AG20443 (cell line): ENCODE measurements at regions not wholly inside any gene's neighbourhood (a gene's known extent, or its start where the extent isn't known, plus 50 kb on each side); places are given as distances from the start of the nearest gene placed in this dataset.

Source experiments
- DNase-seq: peaks from one replicate; pipeline ENCODE4 v3.0.0; 2012; ENCODE audit warnings: low spot score, mixed read lengths

GRCh38 chr7:109930049-109930448 is 1160.9 kb upstream of the LRRN3 start:
- DNase-seq, result no peak

- DNase-seq, result no peak
Measured at GRCh38 chr7:109939207-109939606, 1151.7 kb upstream of the LRRN3 start.

GRCh38 chr7:109945820-109946518 is 1145.0 kb upstream of the LRRN3 start:
- no peak for DNase-seq

GRCh38 chr7:109950256-109950655 is 1140.7 kb upstream of the LRRN3 start:
- no peak for DNase-seq

GRCh38 chr7:109950821-109951564 is 1139.9 kb upstream of the LRRN3 start:
- DNase-seq, result no peak

- no peak for DNase-seq
Measured at GRCh38 chr7:109951565-109951928, 1139.4 kb upstream of the LRRN3 start.

- no peak for DNase-seq
Measured at GRCh38 chr7:109955986-109956385, 1134.9 kb upstream of the LRRN3 start.

- DNase-seq, result no peak
Measured at GRCh38 chr7:109956916-109957315, 1134.0 kb upstream of the LRRN3 start.

GRCh38 chr7:109963741-109964140 is 1127.2 kb upstream of the LRRN3 start:
- DNase-seq, result no peak

GRCh38 chr7:109964780-109965179 is 1126.1 kb upstream of the LRRN3 start:
- no peak for DNase-seq

GRCh38 chr7:109967406-109967805 is 1123.5 kb upstream of the LRRN3 start:
- DNase-seq, result no peak

GRCh38 chr7:109983618-109984017 is 1107.3 kb upstream of the LRRN3 start:
- DNase-seq, result no peak

GRCh38 chr7:109984729-109985128 is 1106.2 kb upstream of the LRRN3 start:
- no peak for DNase-seq

GRCh38 chr7:109986701-109987100 is 1104.2 kb upstream of the LRRN3 start:
- DNase-seq, result no peak

GRCh38 chr7:109996411-109996810 is 1094.5 kb upstream of the LRRN3 start:
- no peak for DNase-seq

- no peak for DNase-seq
Measured at GRCh38 chr7:109996927-109997326, 1094.0 kb upstream of the LRRN3 start.

GRCh38 chr7:109997837-109998236 is 1093.1 kb upstream of the LRRN3 start:
- DNase-seq, result no peak

- DNase-seq, result no peak
Measured at GRCh38 chr7:110001254-110001938, 1089.5 kb upstream of the LRRN3 start.

GRCh38 chr7:110003827-110004226 is 1087.1 kb upstream of the LRRN3 start:
- no peak for DNase-seq

- no peak for DNase-seq
Measured at GRCh38 chr7:110007320-110008063, 1083.4 kb upstream of the LRRN3 start.

GRCh38 chr7:110010359-110010758 is 1080.6 kb upstream of the LRRN3 start:
- DNase-seq, result no peak

GRCh38 chr7:110017405-110017804 is 1073.5 kb upstream of the LRRN3 start:
- no peak for DNase-seq
